ENCODE measurements at regions not wholly inside any gene's neighbourhood (a gene's known extent, or its start where the extent isn't known, plus 50 kb on each side); places are given as distances from the start of the nearest gene placed in this dataset.

GRCh38 chr20:21456207-21456606 is 57.7 kb downstream of the NKX2-2 start:
- Histone ChIP-seq H3K27me3 (ENCODE audit: control insufficient read depth, insufficient read depth, low read length) (no peaks in the 10 kb centered on the region), H3K9me3 (ENCODE audit: control insufficient read depth, insufficient read depth, low read length) (no peaks in the 10 kb centered on the region), H3K4me3 (ENCODE audit: low read depth, low read length) (no peak overlapping the region), H3K27ac (ENCODE audit: low read depth, low read length) (no peak overlapping the region)
- TF ChIP-seq, protein P1, sequence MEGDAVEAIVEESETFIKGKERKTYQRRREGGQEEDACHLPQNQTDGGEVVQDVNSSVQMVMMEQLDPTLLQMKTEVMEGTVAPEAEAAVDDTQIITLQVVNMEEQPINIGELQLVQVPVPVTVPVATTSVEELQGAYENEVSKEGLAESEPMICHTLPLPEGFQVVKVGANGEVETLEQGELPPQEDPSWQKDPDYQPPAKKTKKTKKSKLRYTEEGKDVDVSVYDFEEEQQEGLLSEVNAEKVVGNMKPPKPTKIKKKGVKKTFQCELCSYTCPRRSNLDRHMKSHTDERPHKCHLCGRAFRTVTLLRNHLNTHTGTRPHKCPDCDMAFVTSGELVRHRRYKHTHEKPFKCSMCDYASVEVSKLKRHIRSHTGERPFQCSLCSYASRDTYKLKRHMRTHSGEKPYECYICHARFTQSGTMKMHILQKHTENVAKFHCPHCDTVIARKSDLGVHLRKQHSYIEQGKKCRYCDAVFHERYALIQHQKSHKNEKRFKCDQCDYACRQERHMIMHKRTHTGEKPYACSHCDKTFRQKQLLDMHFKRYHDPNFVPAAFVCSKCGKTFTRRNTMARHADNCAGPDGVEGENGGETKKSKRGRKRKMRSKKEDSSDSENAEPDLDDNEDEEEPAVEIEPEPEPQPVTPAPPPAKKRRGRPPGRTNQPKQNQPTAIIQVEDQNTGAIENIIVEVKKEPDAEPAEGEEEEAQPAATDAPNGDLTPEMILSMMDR (IDR thresholded peaks at IDR 0.05; ENCODE audit: low read depth, low read length) = no peak
- ChIA-PET CTCF (no interaction called here), POLR2A (no interaction called here)
- DNase-seq (ENCODE audit: low read depth, low spot score) = no peak

- H3K27me3 ChIP-seq (ENCODE audit: control insufficient read depth, insufficient read depth, low read length) = no peaks in the 10 kb centered on the region
- no peak overlapping the region for H3K4me3 ChIP-seq (ENCODE audit: low read depth, low read length)
- no peak overlapping the region for H3K27ac ChIP-seq (ENCODE audit: low read depth, low read length)
- POLR2A ChIA-PET = no interaction called here
- no peak for DNase-seq (ENCODE audit: low read depth, low spot score)
- CTCF ChIA-PET = interaction anchor here (1.4 kb wide), 1 partner anchor 219 kb away, joined by 3 read pairs; no protein-coding TSS in a partner anchor
- no peaks in the 10 kb centered on the region for H3K9me3 ChIP-seq (ENCODE audit: control insufficient read depth, insufficient read depth, low read length)
- TF ChIP-seq, protein P1 (IDR thresholded peaks at IDR 0.05; ENCODE audit: low read depth, low read length) = no peak
These were observed 56.4 kb upstream of the NKX2-4 start for GRCh38 chr20:21453690-21454089.

DNA sequence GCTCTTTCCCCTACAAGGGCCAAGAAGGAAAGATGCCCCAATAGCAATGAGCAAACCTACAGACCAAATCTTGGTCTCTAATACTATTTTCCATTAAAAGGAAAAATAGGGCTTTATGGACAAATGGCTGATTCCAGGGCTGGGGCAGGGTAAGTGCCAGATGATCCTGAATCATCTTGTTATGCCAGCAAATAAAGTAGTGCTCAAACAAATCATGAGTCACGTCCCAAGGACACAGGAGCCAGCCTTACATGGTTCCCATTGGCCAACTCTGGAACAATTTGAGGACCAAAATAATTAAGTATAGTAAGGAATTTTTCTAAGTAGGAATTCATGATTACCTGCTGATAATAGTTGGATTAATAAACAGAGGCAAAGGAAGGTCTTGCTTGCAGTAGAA is 53.2 kb upstream of the NKX2-4 start:
- TF ChIP-seq, protein P1 (IDR thresholded peaks at IDR 0.05; ENCODE audit: low read depth, low read length) = no peak
- POLR2A ChIA-PET = no interaction called here
- DNase-seq (ENCODE audit: low read depth, low spot score) = no peak
- CTCF ChIA-PET = no interaction called here
- Histone ChIP-seq H3K9me3 (ENCODE audit: control insufficient read depth, insufficient read depth, low read length) (no peaks in the 10 kb centered on the region), H3K27ac (ENCODE audit: low read depth, low read length) (no peak overlapping the region), H3K4me3 (ENCODE audit: low read depth, low read length) (no peak overlapping the region), H3K27me3 (ENCODE audit: control insufficient read depth, insufficient read depth, low read length) (no peaks in the 10 kb centered on the region)

All from AG04450 (cell line).